T-helper 9 cell (primary cell): ENCODE measurements at regions not wholly inside any gene's neighbourhood (a gene's known extent, or its start where the extent isn't known, plus 50 kb on each side); places are given as distances from the start of the nearest gene placed in this dataset.
"Not testable (repeated sequence)": the region's sequence is repeated elsewhere in the genome, so short reads cannot be mapped to it uniquely, and the experiment has no call there.

ENCODE experiments used
- DNase-seq: peaks from one replicate; pipeline ENCODE4 v3.0.0-alpha.2; 2020

- DNase-seq = not testable (repeated sequence)
Measured at GRCh38 chr7:149600669-149601330, 103.2 kb upstream of the ZNF746 start.

GRCh38 chr7:149599636-149600206, 102.1 kb upstream of the ZNF746 start:
- no peak for DNase-seq

GRCh38 chr7:149598721-149599308, 101.2 kb upstream of the ZNF746 start:
- DNase-seq = no peak

- not testable (repeated sequence) for DNase-seq
Measured at GRCh38 chr7:149597789-149598188, 100.2 kb upstream of the ZNF746 start.

- no peak for DNase-seq
Measured at GRCh38 chr7:149595541-149595940, 97.9 kb upstream of the ZNF746 start.

GRCh38 chr7:149595078-149595477, 97.5 kb upstream of the ZNF746 start:
- no peak for DNase-seq

GRCh38 chr7:149588930-149589329, 91.3 kb upstream of the ZNF746 start:
- no peak for DNase-seq

- no peak for DNase-seq
Measured at GRCh38 chr7:149586646-149587645, 89.3 kb upstream of the ZNF746 start.

- DNase-seq = no peak
Measured at GRCh38 chr7:149584530-149584929, 86.9 kb upstream of the ZNF746 start.

- no peak for DNase-seq
Measured at GRCh38 chr7:149584009-149584408, 86.4 kb upstream of the ZNF746 start.

GRCh38 chr7:149580328-149580727, 82.7 kb upstream of the ZNF746 start:
- DNase-seq = no peak

GRCh38 chr7:149579365-149579764, 81.8 kb upstream of the ZNF746 start:
- not testable (repeated sequence) for DNase-seq

- not testable (repeated sequence) for DNase-seq
Measured at GRCh38 chr7:149574428-149574827, 76.8 kb upstream of the ZNF746 start.

GRCh38 chr7:149573519-149573918, 75.9 kb upstream of the ZNF746 start:
- DNase-seq = no peak

GRCh38 chr7:149572920-149573319, 75.3 kb upstream of the ZNF746 start:
- DNase-seq = not testable (repeated sequence)

- no peak for DNase-seq
Measured at GRCh38 chr7:149570784-149571183, 73.2 kb upstream of the ZNF746 start.

GRCh38 chr7:149569726-149570422, 72.3 kb upstream of the ZNF746 start:
- no peak for DNase-seq

GRCh38 chr7:149569025-149569725, 71.6 kb upstream of the ZNF746 start:
- no peak for DNase-seq

GRCh38 chr7:149568218-149568617, 70.6 kb upstream of the ZNF746 start:
- no peak for DNase-seq

GRCh38 chr7:149566103-149566502, 68.5 kb upstream of the ZNF746 start:
- DNase-seq = no peak

- DNase-seq = no peak
Measured at GRCh38 chr7:149565096-149565382, 67.4 kb upstream of the ZNF746 start.
